ENCODE measurements at regions not wholly inside any gene's neighbourhood (a gene's known extent, or its start where the extent isn't known, plus 50 kb on each side); places are given as distances from the start of the nearest gene placed in this dataset.
"Not testable (repeated sequence)": the region's sequence is repeated elsewhere in the genome, so short reads cannot be mapped to it uniquely, and the experiment has no call there.

DNA sequence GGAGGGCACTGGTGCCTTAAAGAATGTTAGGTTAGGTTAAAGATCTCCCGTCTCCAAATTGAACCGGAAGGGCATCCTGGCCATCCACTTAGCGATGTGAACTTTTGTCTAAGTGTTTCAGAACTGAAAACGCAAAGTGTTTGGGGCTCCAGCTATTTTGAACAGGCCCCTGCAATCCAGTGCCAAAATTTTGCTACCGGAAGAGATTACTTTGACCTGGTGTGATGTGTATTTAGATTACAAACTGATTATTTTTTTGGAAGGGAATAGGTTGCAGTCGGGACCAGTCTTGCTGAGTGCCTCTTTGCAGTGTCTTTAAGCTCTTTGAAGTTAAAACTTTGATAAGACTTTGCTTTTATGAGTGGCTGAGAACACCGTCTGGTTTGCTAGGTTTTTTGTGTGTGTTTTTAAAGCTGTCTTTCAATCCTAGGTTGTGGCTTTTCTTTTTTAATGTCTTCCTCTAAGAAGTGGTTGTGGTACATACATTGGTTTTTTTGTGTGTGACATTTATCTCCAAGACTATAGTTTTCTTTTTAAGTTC is 179.6 kb downstream of the OR4M2 start:
- no peak overlapping the region for H3K18ac ChIP-seq (ENCODE audit: low read length)
- H2BK12ac ChIP-seq (ENCODE audit: low read length): no peak overlapping the region
- no peak overlapping the region for H2BK120ac ChIP-seq (ENCODE audit: low read depth, low read length)
- no peak overlapping the region for H3K9ac ChIP-seq (ENCODE audit: low read depth, low read length, poor library complexity)
- no peak overlapping the region for H3K4me2 ChIP-seq (ENCODE audit: insufficient read depth, low read length, poor library complexity, severe bottlenecking)
- H3K14ac ChIP-seq (ENCODE audit: low read length): no peak overlapping the region
- no peak overlapping the region for H2AK5ac ChIP-seq (ENCODE audit: low read depth, low read length)
- no CpG with 5 or more reads among the region's 7 CpGs for WGBS, 2 donors (ENCODE audit: extremely low coverage in 2 of 2, insufficient read length in 2 of 2, insufficient replicate concordance in 1 of 2)
- H3K4me3 ChIP-seq (ENCODE audit: low read length in 2 of 2): no peak overlapping the region
- DNase-seq (ENCODE audit: low spot score): no peak
- H2BK5ac ChIP-seq (ENCODE audit: low read length): no peak overlapping the region
- peaks cover 0 to 5% of the 10 kb centered on the region in 2 donors for H3K9me3 ChIP-seq (replicated peaks in 1 of 2; ENCODE audit: control insufficient read depth in 2 of 2, insufficient read depth in 1 of 2, low read depth in 1 of 2, low read length in 2 of 2)
- no peak overlapping the region for H2BK15ac ChIP-seq (ENCODE audit: low read length)
- H3K27me3 ChIP-seq (ENCODE audit: control insufficient read depth in 3 of 3, insufficient read depth in 3 of 3, low read depth in 1 of 3, low read length in 3 of 3): no peaks in the 10 kb centered on the region
- no peak overlapping the region for H3K4ac ChIP-seq (ENCODE audit: low read length)
- H3K23ac ChIP-seq (ENCODE audit: low read depth, low read length, poor library complexity): no peak overlapping the region
- H3K27ac ChIP-seq (replicated peaks; ENCODE audit: low read length): no peak overlapping the region
- H4K91ac ChIP-seq (ENCODE audit: low read depth, low read length, poor library complexity): no peak overlapping the region
- no peaks in the 10 kb centered on the region for H3K4me1 ChIP-seq (ENCODE audit: control insufficient read depth in 2 of 2, insufficient read depth in 1 of 2, low read depth in 1 of 2, low read length in 2 of 2)
- no peaks in the 10 kb centered on the region for H3K36me3 ChIP-seq (replicated peaks in 1 of 2; ENCODE audit: control insufficient read depth in 2 of 2, insufficient read depth in 2 of 2, low read length in 2 of 2)
- no peak overlapping the region for H2AFZ ChIP-seq (ENCODE audit: low read length)
- H3K79me1 ChIP-seq (ENCODE audit: low read depth, low read length): no peaks in the 10 kb centered on the region
- no peak overlapping the region for H4K8ac ChIP-seq (ENCODE audit: low read depth, low read length)

DNA sequence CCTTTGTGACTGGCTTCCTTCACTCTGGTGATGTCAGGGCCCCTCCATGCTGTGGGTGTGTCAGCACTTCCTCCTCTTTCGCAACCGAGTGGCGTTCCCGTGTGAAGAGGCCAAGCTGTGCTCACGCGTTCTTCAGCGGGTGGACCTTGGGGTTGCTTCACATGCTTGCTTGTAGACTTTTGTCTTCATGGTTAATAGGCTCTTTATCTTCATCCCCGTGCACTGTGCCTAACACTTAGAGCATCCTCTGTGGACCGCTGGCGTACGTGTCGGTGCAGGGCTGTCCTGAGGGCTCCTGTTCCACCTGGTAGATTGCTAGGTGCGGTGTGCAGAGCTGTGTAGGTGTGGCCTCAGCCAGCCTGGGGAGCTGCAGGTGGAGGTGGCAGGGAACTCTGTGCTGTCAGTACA is 182.3 kb downstream of the OR4M2 start:
- Histone ChIP-seq H2BK12ac (ENCODE audit: low read length) (no peak overlapping the region), H4K91ac (ENCODE audit: low read depth, low read length, poor library complexity) (no peak overlapping the region), H3K4me3 (ENCODE audit: low read length in 2 of 2) (peak overlapping the region in 1 of 2 donors; percentile 65), H3K4ac (ENCODE audit: low read length) (no peak overlapping the region), H3K9ac (ENCODE audit: low read depth, low read length, poor library complexity) (no peak overlapping the region), H2BK120ac (ENCODE audit: low read depth, low read length) (no peak overlapping the region), H3K4me2 (ENCODE audit: insufficient read depth, low read length, poor library complexity, severe bottlenecking) (no peak overlapping the region), H3K4me1 (ENCODE audit: control insufficient read depth in 2 of 2, insufficient read depth in 1 of 2, low read depth in 1 of 2, low read length in 2 of 2) (no peaks in the 10 kb centered on the region), H2AFZ (ENCODE audit: low read length) (no peak overlapping the region), H3K23ac (ENCODE audit: low read depth, low read length, poor library complexity) (no peak overlapping the region), H3K36me3 (replicated peaks in 1 of 2; ENCODE audit: control insufficient read depth in 2 of 2, insufficient read depth in 2 of 2, low read length in 2 of 2) (no peaks in the 10 kb centered on the region), H3K27ac (replicated peaks; ENCODE audit: low read length) (no peak overlapping the region), H2BK15ac (ENCODE audit: low read length) (no peak overlapping the region), H2AK5ac (ENCODE audit: low read depth, low read length) (no peak overlapping the region), H3K18ac (ENCODE audit: low read length) (no peak overlapping the region), H2BK5ac (ENCODE audit: low read length) (no peak overlapping the region), H4K8ac (ENCODE audit: low read depth, low read length) (no peak overlapping the region), H3K14ac (ENCODE audit: low read length) (no peak overlapping the region), H3K9me3 (replicated peaks in 1 of 2; ENCODE audit: control insufficient read depth in 2 of 2, insufficient read depth in 1 of 2, low read depth in 1 of 2, low read length in 2 of 2) (peaks cover 0 to 3% of the 10 kb centered on the region in 2 donors), H3K27me3 (ENCODE audit: control insufficient read depth in 3 of 3, insufficient read depth in 3 of 3, low read depth in 1 of 3, low read length in 3 of 3) (peaks cover 0 to 11% (median 0%) of the 10 kb centered on the region in 3 experiments), H3K79me1 (ENCODE audit: low read depth, low read length) (no peaks in the 10 kb centered on the region)
- no peak for DNase-seq (ENCODE audit: low spot score)
- WGBS, 2 donors (ENCODE audit: extremely low coverage in 2 of 2, insufficient read length in 2 of 2, insufficient replicate concordance in 1 of 2): no CpG with 5 or more reads among the region's 13 CpGs

DNA sequence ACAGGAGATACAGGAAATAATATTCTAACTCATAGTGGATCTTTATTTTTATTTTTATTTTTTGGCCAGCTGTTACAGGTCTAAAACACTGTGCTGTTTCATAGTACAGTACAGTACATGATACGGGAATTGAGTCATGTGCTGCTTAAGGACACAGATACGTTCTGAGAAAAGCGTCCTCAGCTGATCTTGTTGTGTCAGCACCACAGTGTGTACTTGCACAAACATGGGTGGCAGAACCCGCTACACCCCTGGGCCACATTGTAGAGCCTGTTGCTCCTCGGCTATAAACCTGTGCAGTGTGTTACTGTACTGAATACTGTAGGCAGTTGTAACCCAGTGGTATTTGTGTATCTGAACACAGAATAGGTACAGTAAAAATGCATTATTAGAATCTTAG is 183.4 kb downstream of the OR4M2 start:
- WGBS, 2 donors (ENCODE audit: extremely low coverage in 2 of 2, insufficient read length in 2 of 2, insufficient replicate concordance in 1 of 2): no CpG with 5 or more reads among the region's 5 CpGs
- Histone ChIP-seq H3K27ac (replicated peaks; ENCODE audit: low read length) (no peak overlapping the region), H3K9me3 (replicated peaks in 1 of 2; ENCODE audit: control insufficient read depth in 2 of 2, insufficient read depth in 1 of 2, low read depth in 1 of 2, low read length in 2 of 2) (peaks cover 0 to 4% of the 10 kb centered on the region in 2 donors), H3K4me1 (ENCODE audit: control insufficient read depth in 2 of 2, insufficient read depth in 1 of 2, low read depth in 1 of 2, low read length in 2 of 2) (no peaks in the 10 kb centered on the region), H2BK120ac (ENCODE audit: low read depth, low read length) (no peak overlapping the region), H2BK15ac (ENCODE audit: low read length) (no peak overlapping the region), H3K9ac (ENCODE audit: low read depth, low read length, poor library complexity) (no peak overlapping the region), H3K23ac (ENCODE audit: low read depth, low read length, poor library complexity) (no peak overlapping the region), H2AK5ac (ENCODE audit: low read depth, low read length) (no peak overlapping the region), H2AFZ (ENCODE audit: low read length) (no peak overlapping the region), H3K4me2 (ENCODE audit: insufficient read depth, low read length, poor library complexity, severe bottlenecking) (no peak overlapping the region), H2BK5ac (ENCODE audit: low read length) (no peak overlapping the region), H3K27me3 (ENCODE audit: control insufficient read depth in 3 of 3, insufficient read depth in 3 of 3, low read depth in 1 of 3, low read length in 3 of 3) (peaks cover 0 to 11% (median 0%) of the 10 kb centered on the region in 3 experiments), H4K8ac (ENCODE audit: low read depth, low read length) (no peak overlapping the region), H3K36me3 (replicated peaks in 1 of 2; ENCODE audit: control insufficient read depth in 2 of 2, insufficient read depth in 2 of 2, low read length in 2 of 2) (no peaks in the 10 kb centered on the region), H3K18ac (ENCODE audit: low read length) (no peak overlapping the region), H3K4me3 (ENCODE audit: low read length in 2 of 2) (no peak overlapping the region), H3K14ac (ENCODE audit: low read length) (no peak overlapping the region), H2BK12ac (ENCODE audit: low read length) (no peak overlapping the region), H3K79me1 (ENCODE audit: low read depth, low read length) (no peaks in the 10 kb centered on the region), H4K91ac (ENCODE audit: low read depth, low read length, poor library complexity) (no peak overlapping the region), H3K4ac (ENCODE audit: low read length) (no peak overlapping the region)
- DNase-seq (ENCODE audit: low spot score): no peak

DNA sequence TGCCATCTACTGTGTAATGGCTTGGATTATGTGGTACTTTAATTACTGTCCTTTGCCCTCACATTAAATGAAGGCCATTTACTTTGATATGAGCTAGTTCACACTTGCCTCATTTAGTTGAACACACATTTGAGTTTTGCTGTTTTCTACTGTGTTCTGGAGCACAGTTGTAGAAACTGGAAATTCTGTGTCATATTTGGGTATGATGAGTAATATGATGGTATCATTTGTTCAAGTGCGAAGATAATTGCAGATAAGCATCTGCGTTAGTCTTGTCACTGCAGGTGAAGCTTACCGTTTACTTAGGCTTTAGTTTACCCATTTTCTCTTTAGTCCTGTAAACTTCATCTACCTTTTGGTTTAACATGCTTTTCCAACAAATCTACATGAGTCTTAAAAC is 183.9 kb downstream of the OR4M2 start:
- H2BK12ac ChIP-seq (ENCODE audit: low read length); H2BK120ac ChIP-seq (ENCODE audit: low read depth, low read length); H3K4ac ChIP-seq (ENCODE audit: low read length); H4K91ac ChIP-seq (ENCODE audit: low read depth, low read length, poor library complexity); DNase-seq (ENCODE audit: low spot score); H2BK5ac ChIP-seq (ENCODE audit: low read length); H3K79me1 ChIP-seq (ENCODE audit: low read depth, low read length); H3K4me1 ChIP-seq (ENCODE audit: control insufficient read depth in 2 of 2, insufficient read depth in 1 of 2, low read depth in 1 of 2, low read length in 2 of 2); H2BK15ac ChIP-seq (ENCODE audit: low read length); H3K14ac ChIP-seq (ENCODE audit: low read length); H3K36me3 ChIP-seq (replicated peaks in 1 of 2; ENCODE audit: control insufficient read depth in 2 of 2, insufficient read depth in 2 of 2, low read length in 2 of 2); H3K9ac ChIP-seq (ENCODE audit: low read depth, low read length, poor library complexity); H3K4me2 ChIP-seq (ENCODE audit: insufficient read depth, low read length, poor library complexity, severe bottlenecking); H3K4me3 ChIP-seq (ENCODE audit: low read length in 2 of 2); H3K18ac ChIP-seq (ENCODE audit: low read length); H3K9me3 ChIP-seq (replicated peaks in 1 of 2; ENCODE audit: control insufficient read depth in 2 of 2, insufficient read depth in 1 of 2, low read depth in 1 of 2, low read length in 2 of 2); H4K8ac ChIP-seq (ENCODE audit: low read depth, low read length); H2AK5ac ChIP-seq (ENCODE audit: low read depth, low read length); H3K27ac ChIP-seq (replicated peaks; ENCODE audit: low read length); H2AFZ ChIP-seq (ENCODE audit: low read length); H3K23ac ChIP-seq (ENCODE audit: low read depth, low read length, poor library complexity): not testable (repeated sequence)
- WGBS, 2 donors (ENCODE audit: extremely low coverage in 2 of 2, insufficient read length in 2 of 2, insufficient replicate concordance in 1 of 2): no CpG with 5 or more reads among the region's 3 CpGs
- peaks cover 0 to 11% (median 0%) of the 10 kb centered on the region in 3 experiments for H3K27me3 ChIP-seq (ENCODE audit: control insufficient read depth in 3 of 3, insufficient read depth in 3 of 3, low read depth in 1 of 3, low read length in 3 of 3)

All from neuronal stem cell (in vitro differentiated cells).